Activated CD8-positive, alpha-beta T cell treated with anti-CD3 and anti-CD28 coated beads for 36 hours (primary cell): ENCODE measurements at regions not wholly inside any gene's neighbourhood (a gene's known extent, or its start where the extent isn't known, plus 50 kb on each side); places are given as distances from the start of the nearest gene placed in this dataset.

Source experiments
- ATAC-seq: fragments of 200-7000 bp; cut with Tn5 transposase; one replicate; pipeline ENCODE4 v1.10.0; 2021; ENCODE audit warnings: mild to moderate bottlenecking, moderate library complexity
- CTCF ChIA-PET: fragments of 350-600 bp; sonication (Branson Sonifier 250); formaldehyde crosslinking; loops from one replicate; lab custom pipeline; 2021; ENCODE audit warnings: antibody characterized with exemption; lab: Charles Lee
- POLR2A ChIA-PET: fragments of 350-600 bp; sonication (Branson Sonifier 250); formaldehyde crosslinking; loops from one replicate; lab custom pipeline; 2021; ENCODE audit warnings: antibody characterized with exemption; lab: Charles Lee
- DNase-seq: peaks from one replicate; pipeline ENCODE4 v3.0.0-alpha.2; 2020
- H3K27ac Mint-ChIP-seq: one replicate; pipeline ENCODE4 v1.8.0; 2021; ENCODE audit warnings: mild to moderate bottlenecking, mixed read lengths
- H3K27me3 Mint-ChIP-seq: one replicate; pipeline ENCODE4 v1.8.0; 2021; ENCODE audit warnings: mixed read lengths
- H3K36me3 Mint-ChIP-seq: one replicate; pipeline ENCODE4 v1.8.0; 2021; ENCODE audit warnings: low read depth, mixed read lengths
- H3K4me1 Mint-ChIP-seq: one replicate; pipeline ENCODE4 v1.8.0; 2021; ENCODE audit warnings: low read depth, mixed read lengths
- H3K4me3 Mint-ChIP-seq: one replicate; pipeline ENCODE4 v1.8.0; 2021; ENCODE audit warnings: mild to moderate bottlenecking, moderate library complexity, mixed read lengths
- H3K9me3 Mint-ChIP-seq: one replicate; pipeline ENCODE4 v1.8.0; 2021; ENCODE audit warnings: mixed read lengths
- CTCF ChIP-seq: fragments of 200-600 bp; IDR thresholded peaks from one replicate; pipeline ENCODE4 v1.8.0; 2022; ENCODE audit warnings: antibody characterized with exemption, mild to moderate bottlenecking
- intact Hi-C: fragments of 100-400 bp; cut with micrococcal nuclease; formaldehyde crosslinking; loops from one replicate; pipeline ENCODE4 v1.10.0; 2022

DNA sequence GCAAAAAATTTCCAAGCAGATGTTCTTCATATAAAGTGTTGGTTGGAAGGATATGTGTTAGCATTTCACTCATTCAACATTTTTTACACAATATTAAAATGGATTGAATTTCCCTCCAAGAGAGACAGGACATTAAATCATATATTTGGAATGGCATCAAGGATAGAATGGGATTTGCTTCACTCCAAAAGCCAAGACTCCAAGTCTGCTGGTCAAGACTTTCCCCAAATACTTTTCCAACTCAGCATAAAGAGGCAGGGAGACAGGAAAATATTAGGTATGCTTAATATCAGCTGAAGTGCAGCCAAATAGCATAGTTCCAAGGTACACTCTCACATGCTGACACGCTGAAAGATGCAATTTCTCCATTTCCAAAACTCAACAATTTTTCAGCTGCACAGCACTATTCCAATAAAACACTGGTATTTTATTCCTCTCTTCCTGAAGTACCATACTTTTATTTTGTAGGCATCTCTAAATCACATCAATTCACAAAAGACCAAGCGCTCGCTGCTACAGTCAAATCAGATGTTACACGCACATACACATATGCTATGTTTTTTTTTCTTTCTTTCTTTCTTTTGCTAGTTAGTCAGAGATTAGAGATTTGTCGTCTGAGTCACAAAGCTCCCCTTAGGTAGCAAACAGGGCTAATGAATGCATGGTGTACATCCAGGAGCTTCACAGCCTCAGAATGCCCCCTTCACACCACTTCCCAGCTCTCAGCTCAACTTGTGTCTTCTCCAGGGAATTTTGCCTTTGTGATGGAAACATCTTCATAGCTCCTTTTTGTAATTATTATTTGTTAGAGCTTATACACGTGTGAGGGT lies 1033.8 kb upstream of the AUTS2 start:
- no peak for TF ChIP-seq CTCF
- intact Hi-C loops: no loop called here
- Mint-ChIP-seq H3K36me3 (no peaks in the 10 kb centered on the region), H3K4me3 (no peak overlapping the region), H3K27ac (no peak overlapping the region), H3K27me3 (no peaks in the 10 kb centered on the region), H3K9me3 (peaks cover 10% of the 10 kb centered on the region), H3K4me1 (no peaks in the 10 kb centered on the region)
- no peak for ATAC-seq
- no peak for DNase-seq
- ChIA-PET CTCF (no interaction called here), POLR2A (no interaction called here)

DNA sequence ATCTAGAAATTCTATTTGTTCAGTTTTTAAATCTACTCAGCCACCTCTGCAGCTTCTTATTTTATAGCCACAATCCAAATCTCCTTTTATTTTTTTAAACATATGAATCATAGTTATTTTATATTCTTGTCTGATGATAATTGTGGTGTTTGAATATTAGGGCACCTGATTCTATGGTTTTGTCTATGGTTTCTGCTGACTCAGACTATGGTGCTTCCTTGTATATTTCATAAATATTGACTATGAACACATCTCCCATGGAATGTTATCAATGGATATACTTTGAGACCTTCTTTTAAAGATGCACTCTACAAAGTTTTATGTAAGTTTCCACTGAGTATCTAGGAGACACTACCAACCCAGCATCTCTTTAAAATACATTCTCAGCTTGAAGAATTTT lies 1027.0 kb upstream of the AUTS2 start:
- Mint-ChIP-seq H3K27ac (no peak overlapping the region), H3K4me3 (no peak overlapping the region), H3K27me3 (no peaks in the 10 kb centered on the region), H3K36me3 (no peaks in the 10 kb centered on the region), H3K9me3 (peaks cover 11% of the 10 kb centered on the region), H3K4me1 (no peaks in the 10 kb centered on the region)
- POLR2A ChIA-PET: no interaction called here
- TF ChIP-seq CTCF: no peak
- CTCF ChIA-PET: no interaction called here
- no peak for ATAC-seq
- no peak for DNase-seq
- intact Hi-C loops: no loop called here

- Mint-ChIP-seq H3K4me3 (no peak overlapping the region), H3K27me3 (no peaks in the 10 kb centered on the region), H3K27ac (no peak overlapping the region), H3K9me3 (peaks cover 10% of the 10 kb centered on the region), H3K36me3 (no peaks in the 10 kb centered on the region), H3K4me1 (no peaks in the 10 kb centered on the region)
- ChIA-PET CTCF (interaction anchor here (1.3 kb wide), 1 partner anchor 15 kb away, joined by 3 read pairs; no protein-coding TSS in a partner anchor), POLR2A (no interaction called here)
- DNase-seq: no peak
- TF ChIP-seq CTCF: no peak
- intact Hi-C loops: no loop called here
- no peak for ATAC-seq
Observed at GRCh38 chr7:68573271-68574005, 1024.8 kb upstream of the AUTS2 start.

- ChIA-PET POLR2A (no interaction called here), CTCF (no interaction called here)
- no peak for TF ChIP-seq CTCF
- DNase-seq: no peak
- no peak for ATAC-seq
- H3K36me3 Mint-ChIP-seq: no peaks in the 10 kb centered on the region
- H3K4me1 Mint-ChIP-seq: no peaks in the 10 kb centered on the region
- no peaks in the 10 kb centered on the region for H3K27me3 Mint-ChIP-seq
- intact Hi-C loops: no loop called here
- no peak overlapping the region for H3K27ac Mint-ChIP-seq
- no peak overlapping the region for H3K4me3 Mint-ChIP-seq
- H3K9me3 Mint-ChIP-seq: peaks cover 17% of the 10 kb centered on the region
Observed at GRCh38 chr7:68576366-68576765, 1021.9 kb upstream of the AUTS2 start.

DNA sequence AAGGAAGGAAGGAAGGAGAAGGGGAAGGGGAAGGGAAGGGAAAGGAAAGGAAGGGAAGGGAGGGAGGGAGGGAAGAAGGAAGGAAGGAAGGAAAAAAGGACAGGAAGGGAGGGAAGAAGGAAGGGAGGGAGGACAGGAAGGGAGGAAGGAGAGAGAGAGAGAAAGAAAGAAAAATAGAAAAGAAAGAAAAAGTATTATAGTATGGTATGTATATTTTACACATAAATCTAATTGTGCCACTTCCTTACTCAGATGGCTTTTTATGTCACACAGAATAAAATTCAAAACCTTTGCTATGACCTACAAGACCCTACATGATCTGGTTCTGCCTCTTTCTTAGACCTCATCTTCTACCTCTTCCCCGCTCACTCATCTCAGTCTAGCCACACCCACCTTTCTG lies 1016.9 kb upstream of the AUTS2 start:
- ATAC-seq (no peak), DNase-seq (no peak)
- H3K4me1 Mint-ChIP-seq: no peaks in the 10 kb centered on the region
- peaks cover 16% of the 10 kb centered on the region for H3K9me3 Mint-ChIP-seq
- H3K27ac Mint-ChIP-seq: no peak overlapping the region
- H3K27me3 Mint-ChIP-seq: no peaks in the 10 kb centered on the region
- H3K36me3 Mint-ChIP-seq: no peaks in the 10 kb centered on the region
- no peak overlapping the region for H3K4me3 Mint-ChIP-seq
- CTCF ChIA-PET: no interaction called here
- intact Hi-C loops: no loop called here
- no peak for TF ChIP-seq CTCF
- POLR2A ChIA-PET: no interaction called here
